ENCODE measurements at regions not wholly inside any gene's neighbourhood (a gene's known extent, or its start where the extent isn't known, plus 50 kb on each side); places are given as distances from the start of the nearest gene placed in this dataset.

GRCh38 chr4:12005471-12005870, 576.8 kb upstream of the HS3ST1 start:
- H3K4me1 ChIP-seq (replicated peaks in 1 of 4; ENCODE audit: control insufficient read depth in 3 of 4, insufficient read depth in 4 of 4, low read length in 3 of 4): no peaks in the 10 kb centered on the region

More at GRCh38 chr4:12005471-12005870, 576.8 kb upstream of the HS3ST1 start:
- no peak overlapping the region for H3K4me2 ChIP-seq (ENCODE audit: insufficient read depth in 1 of 2, low read depth in 2 of 2, low read length in 2 of 2)
- TF ChIP-seq GTF2F1 (IDR thresholded peaks at IDR 0.05; ENCODE audit: borderline replicate concordance, low read depth, low read length) (no peak), CREB1 (IDR thresholded peaks at IDR 0.05) (no peak), KDM5A (IDR thresholded peaks at IDR 0.05; ENCODE audit: low read length) (no peak), SAP30 (IDR thresholded peaks at IDR 0.05; ENCODE audit: insufficient read depth, insufficient replicate concordance, low read length) (no peak), SUZ12 (IDR thresholded peaks at IDR 0.05; ENCODE audit: low read length) (no peak), SIN3A (conservative IDR thresholded peaks at IDR 0.05 in 1 of 2, IDR thresholded peaks at IDR 0.05 in 1 of 2; ENCODE audit: low read depth in 1 of 2, low read length in 2 of 2) (no peak), CHD1 (IDR thresholded peaks at IDR 0.05; ENCODE audit: low read depth, low read length) (no peak)
- TF ChIP-seq, protein P1, sequence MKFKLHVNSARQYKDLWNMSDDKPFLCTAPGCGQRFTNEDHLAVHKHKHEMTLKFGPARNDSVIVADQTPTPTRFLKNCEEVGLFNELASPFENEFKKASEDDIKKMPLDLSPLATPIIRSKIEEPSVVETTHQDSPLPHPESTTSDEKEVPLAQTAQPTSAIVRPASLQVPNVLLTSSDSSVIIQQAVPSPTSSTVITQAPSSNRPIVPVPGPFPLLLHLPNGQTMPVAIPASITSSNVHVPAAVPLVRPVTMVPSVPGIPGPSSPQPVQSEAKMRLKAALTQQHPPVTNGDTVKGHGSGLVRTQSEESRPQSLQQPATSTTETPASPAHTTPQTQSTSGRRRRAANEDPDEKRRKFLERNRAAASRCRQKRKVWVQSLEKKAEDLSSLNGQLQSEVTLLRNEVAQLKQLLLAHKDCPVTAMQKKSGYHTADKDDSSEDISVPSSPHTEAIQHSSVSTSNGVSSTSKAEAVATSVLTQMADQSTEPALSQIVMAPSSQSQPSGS (IDR thresholded peaks at IDR 0.05; ENCODE audit: low read length): no peak
- no peaks in the 10 kb centered on the region for H3K27me3 ChIP-seq (replicated peaks in 1 of 4; ENCODE audit: control insufficient read depth in 3 of 4, extremely low read depth in 1 of 4, insufficient read depth in 3 of 4, low read length in 3 of 4)
- DNase-seq (ENCODE audit: low read depth in 1 of 2, low spot score in 2 of 2) (no peak), FAIRE-seq (no peak)
- H3K56ac ChIP-seq (replicated peaks; ENCODE audit: insufficient read length, low read depth, low read length): no peak overlapping the region
- no peak overlapping the region for H3K14ac ChIP-seq (ENCODE audit: insufficient read length)
- no peak overlapping the region for H3K18ac ChIP-seq (ENCODE audit: extremely low read depth, low read length)
- no peak overlapping the region for H2BK20ac ChIP-seq (ENCODE audit: low read length)
- H3K9me3 ChIP-seq (ENCODE audit: insufficient read depth in 2 of 2, low read depth in 1 of 2, low read length in 1 of 2): no peaks in the 10 kb centered on the region
- H2AK5ac ChIP-seq (ENCODE audit: low read depth, low read length): no peak overlapping the region
- H3K9ac ChIP-seq (replicated peaks in 1 of 4; ENCODE audit: extremely low read depth in 1 of 4, low read depth in 3 of 4, low read length in 3 of 4): no peak overlapping the region
- no peaks in the 10 kb centered on the region for H3K79me1 ChIP-seq (ENCODE audit: low read depth, low read length)
- no peaks in the 10 kb centered on the region for H4K20me1 ChIP-seq (replicated peaks in 1 of 2; ENCODE audit: control insufficient read depth in 1 of 2, insufficient read depth in 2 of 2, low read length in 2 of 2)
- POLR2A ChIA-PET (ENCODE audit: partially characterized antibody): no interaction called here
- no peak overlapping the region for H4K91ac ChIP-seq (replicated peaks; ENCODE audit: insufficient read length, low read length)
- no peak overlapping the region for H4K5ac ChIP-seq (ENCODE audit: insufficient read length, low read depth, low read length)
- H3K79me2 ChIP-seq (ENCODE audit: control insufficient read depth in 1 of 2, insufficient read depth in 2 of 2, low read length in 2 of 2): no peaks in the 10 kb centered on the region
- no peak overlapping the region for H2BK15ac ChIP-seq (ENCODE audit: low read length)
- H4K8ac ChIP-seq (ENCODE audit: extremely low read depth, insufficient read depth, low read length): no peak overlapping the region
- no peak overlapping the region for H2BK120ac ChIP-seq (replicated peaks; ENCODE audit: low read depth, low read length)
- CTCF ChIA-PET (ENCODE audit: partially characterized antibody): interaction anchor here (1.0 to 1.2 kb wide), 2 partner anchors 9 to 37 kb away, joined by 3 read pairs; no protein-coding TSS in a partner anchor
- no peak overlapping the region for H3K23ac ChIP-seq (ENCODE audit: insufficient read length)
- no peaks in the 10 kb centered on the region for H3K36me3 ChIP-seq (ENCODE audit: control insufficient read depth in 2 of 4, insufficient read depth in 4 of 4, low read length in 3 of 4)
- H3K4me3 ChIP-seq (ENCODE audit: extremely low read depth in 1 of 4, insufficient read depth in 2 of 4, low read depth in 3 of 4, low read length in 4 of 4): no peak overlapping the region
- no peak overlapping the region for H3K4ac ChIP-seq (replicated peaks; ENCODE audit: insufficient read length, low read depth, low read length)
- H3K23me2 ChIP-seq (ENCODE audit: low read depth, low read length): no peaks in the 10 kb centered on the region
- H2AFZ ChIP-seq (ENCODE audit: low read length): no peak overlapping the region
- H2BK5ac ChIP-seq (ENCODE audit: low read depth, low read length): no peak overlapping the region
- no peak overlapping the region for H2BK12ac ChIP-seq (ENCODE audit: low read depth, low read length)
- no peak overlapping the region for H3K27ac ChIP-seq (ENCODE audit: low read depth, low read length)
